GM18505 (cell line): ENCODE measurements at regions not wholly inside any gene's neighbourhood (a gene's known extent, or its start where the extent isn't known, plus 50 kb on each side); places are given as distances from the start of the nearest gene placed in this dataset.
"Not testable (repeated sequence)": the region's sequence is repeated elsewhere in the genome, so short reads cannot be mapped to it uniquely, and the experiment has no call there.

Experiments
- ATAC-seq: cut with Tn5 transposase; IDR thresholded peaks from one replicate; pipeline ENCODE4 v1.9.1; 2021; ENCODE audit not compliant: unreplicated experiment
- POLR2A ChIP-seq: IDR thresholded peaks from 4 replicates; pipeline ENCODE4 v1.6.1; 2011; ENCODE audit warnings: borderline replicate concordance; ENCODE audit not compliant: insufficient read depth, insufficient read length; ENCODE audit errors: extremely low read depth

GRCh38 chr7:84855758-84856157, 331.1 kb downstream of the SEMA3D start:
- no peak for ATAC-seq
- no peak for TF ChIP-seq POLR2A

- not testable (repeated sequence) for ATAC-seq
Measured at GRCh38 chr7:84848974-84849372, 337.9 kb downstream of the SEMA3D start.

- no peak for TF ChIP-seq POLR2A
- no peak for ATAC-seq
Measured at GRCh38 chr7:84848219-84848973, 338.5 kb downstream of the SEMA3D start.

- no peak for ATAC-seq
- TF ChIP-seq POLR2A, result no peak
Measured at GRCh38 chr7:84847790-84848189, 339.1 kb downstream of the SEMA3D start.

GRCh38 chr7:84847038-84847437, 339.8 kb downstream of the SEMA3D start:
- no peak for TF ChIP-seq POLR2A
- no peak for ATAC-seq

GRCh38 chr7:84845971-84846370, 340.9 kb downstream of the SEMA3D start:
- ATAC-seq, result no peak
- no peak for TF ChIP-seq POLR2A

GRCh38 chr7:84844771-84845170, 342.1 kb downstream of the SEMA3D start:
- no peak for TF ChIP-seq POLR2A
- no peak for ATAC-seq

GRCh38 chr7:84841809-84842208, 345.0 kb downstream of the SEMA3D start:
- TF ChIP-seq POLR2A, result no peak
- no peak for ATAC-seq

GRCh38 chr7:84838857-84839256, 348.0 kb downstream of the SEMA3D start:
- TF ChIP-seq POLR2A, result no peak
- ATAC-seq, result no peak

- no peak for ATAC-seq
- TF ChIP-seq POLR2A, result no peak
Measured at GRCh38 chr7:84837405-84837804, 349.5 kb downstream of the SEMA3D start.

- no peak for ATAC-seq
- TF ChIP-seq POLR2A, result no peak
Measured at GRCh38 chr7:84829719-84830118, 357.1 kb downstream of the SEMA3D start.

GRCh38 chr7:84824057-84824651, 362.7 kb downstream of the SEMA3D start:
- no peak for TF ChIP-seq POLR2A

GRCh38 chr7:84823530-84823929, 363.3 kb downstream of the SEMA3D start:
- TF ChIP-seq POLR2A, result no peak
- ATAC-seq, result no peak

More at GRCh38 chr7:84824057-84824651, 362.7 kb downstream of the SEMA3D start:
- no peak for ATAC-seq

GRCh38 chr7:84822941-84823510, 363.8 kb downstream of the SEMA3D start:
- no peak for ATAC-seq
- no peak for TF ChIP-seq POLR2A
